ENCODE measurements at regions not wholly inside any gene's neighbourhood (a gene's known extent, or its start where the extent isn't known, plus 50 kb on each side); places are given as distances from the start of the nearest gene placed in this dataset.

- no peak for DNase-seq (ENCODE audit: low spot score)
Measured at GRCh38 chr7:47147213-47147631, 434.7 kb downstream of the TNS3 start.

GRCh38 chr7:47145982-47146381, 435.9 kb downstream of the TNS3 start:
- no peak for DNase-seq (ENCODE audit: low spot score)

GRCh38 chr7:47145186-47145725, 436.7 kb downstream of the TNS3 start:
- no peak for DNase-seq (ENCODE audit: low spot score)

GRCh38 chr7:47143339-47143738, 438.6 kb downstream of the TNS3 start:
- DNase-seq (ENCODE audit: low spot score) = peak; percentile 49

- DNase-seq (ENCODE audit: low spot score) = no peak
Measured at GRCh38 chr7:47142867-47143175, 439.1 kb downstream of the TNS3 start.

GRCh38 chr7:47142169-47142866, 439.6 kb downstream of the TNS3 start:
- DNase-seq (ENCODE audit: low spot score) = no peak

GRCh38 chr7:47132471-47132870, 449.4 kb downstream of the TNS3 start:
- peak; percentile 52 for DNase-seq (ENCODE audit: low spot score)

- peak; percentile 47 for DNase-seq (ENCODE audit: low spot score)
Measured at GRCh38 chr7:47128700-47129099, 453.2 kb downstream of the TNS3 start.

GRCh38 chr7:47125529-47125928, 456.4 kb downstream of the TNS3 start:
- no peak for DNase-seq (ENCODE audit: low spot score)

- DNase-seq (ENCODE audit: low spot score) = no peak
Measured at GRCh38 chr7:47119261-47119865, 462.5 kb downstream of the TNS3 start.

GRCh38 chr7:47104206-47104549, 477.7 kb downstream of the TNS3 start:
- DNase-seq (ENCODE audit: low spot score) = peak; percentile 37

GRCh38 chr7:47103498-47104205, 478.3 kb downstream of the TNS3 start:
- DNase-seq (ENCODE audit: low spot score) = no peak

GRCh38 chr7:47102331-47102841, 479.5 kb downstream of the TNS3 start:
- DNase-seq (ENCODE audit: low spot score) = no peak

GRCh38 chr7:47100817-47101435, 481.0 kb downstream of the TNS3 start:
- DNase-seq (ENCODE audit: low spot score) = peak; percentile 73

- no peak for DNase-seq (ENCODE audit: low spot score)
Measured at GRCh38 chr7:47100148-47100816, 481.6 kb downstream of the TNS3 start.

GRCh38 chr7:47097431-47097830, 484.5 kb downstream of the TNS3 start:
- DNase-seq (ENCODE audit: low spot score) = no peak

GRCh38 chr7:47095946-47096345, 486.0 kb downstream of the TNS3 start:
- peak; percentile 42 for DNase-seq (ENCODE audit: low spot score)

GRCh38 chr7:47094462-47094861, 487.4 kb downstream of the TNS3 start:
- no peak for DNase-seq (ENCODE audit: low spot score)

GRCh38 chr7:47093320-47094234, 488.3 kb downstream of the TNS3 start:
- DNase-seq (ENCODE audit: low spot score) = no peak

- no peak for DNase-seq (ENCODE audit: low spot score)
Measured at GRCh38 chr7:47092336-47092735, 489.6 kb downstream of the TNS3 start.

GRCh38 chr7:47091141-47091540, 490.8 kb downstream of the TNS3 start:
- peak; percentile 73 for DNase-seq (ENCODE audit: low spot score)
